ENCODE measurements at regions not wholly inside any gene's neighbourhood (a gene's known extent, or its start where the extent isn't known, plus 50 kb on each side); places are given as distances from the start of the nearest gene placed in this dataset.

- peaks cover 21% of the 10 kb centered on the region for H3K4me1 Mint-ChIP-seq (ENCODE audit: low read depth)
- no peaks in the 10 kb centered on the region for H3K36me3 Mint-ChIP-seq (ENCODE audit: low read depth)
- no peaks in the 10 kb centered on the region for H3K9me3 Mint-ChIP-seq (ENCODE audit: low read depth)
- no peaks in the 10 kb centered on the region for H3K27me3 Mint-ChIP-seq (ENCODE audit: low read depth)
- no peak overlapping the region for H3K27ac Mint-ChIP-seq (ENCODE audit: unreplicated experiment)
- TF ChIP-seq CTCF (IDR thresholded peaks at IDR 0.05), result no peak
- H3K4me3 Mint-ChIP-seq (ENCODE audit: unreplicated experiment), result no peak overlapping the region
- no peak for DNase-seq (ENCODE audit: low spot score)
These were observed 178.2 kb downstream of the KLF12 start for GRCh38 chr13:73955977-73956500.

- Mint-ChIP-seq H3K27me3 (ENCODE audit: low read depth) (no peaks in the 10 kb centered on the region), H3K36me3 (ENCODE audit: low read depth) (peaks cover 2% of the 10 kb centered on the region), H3K4me3 (ENCODE audit: unreplicated experiment) (no peak overlapping the region), H3K27ac (ENCODE audit: unreplicated experiment) (no peak overlapping the region), H3K9me3 (ENCODE audit: low read depth) (no peaks in the 10 kb centered on the region), H3K4me1 (ENCODE audit: low read depth) (peaks cover 16% of the 10 kb centered on the region)
- no peak for TF ChIP-seq CTCF (IDR thresholded peaks at IDR 0.05)
- no peak for DNase-seq (ENCODE audit: low spot score)
These were observed 179.4 kb downstream of the KLF12 start for GRCh38 chr13:73954808-73955207.

GRCh38 chr13:73952648-73953047, 181.6 kb downstream of the KLF12 start:
- Mint-ChIP-seq H3K27me3 (ENCODE audit: low read depth) (no peaks in the 10 kb centered on the region), H3K4me3 (ENCODE audit: unreplicated experiment) (no peak overlapping the region), H3K9me3 (ENCODE audit: low read depth) (no peaks in the 10 kb centered on the region), H3K4me1 (ENCODE audit: low read depth) (peaks cover 23% of the 10 kb centered on the region), H3K36me3 (ENCODE audit: low read depth) (peaks cover 2% of the 10 kb centered on the region), H3K27ac (ENCODE audit: unreplicated experiment) (peak overlapping the region; percentile 60)
- DNase-seq (ENCODE audit: low spot score), result no peak
- TF ChIP-seq CTCF (IDR thresholded peaks at IDR 0.05), result no peak

- no peaks in the 10 kb centered on the region for H3K9me3 Mint-ChIP-seq (ENCODE audit: low read depth)
- H3K4me1 Mint-ChIP-seq (ENCODE audit: low read depth), result peaks cover 30% of the 10 kb centered on the region
- H3K4me3 Mint-ChIP-seq (ENCODE audit: unreplicated experiment), result no peak overlapping the region
- TF ChIP-seq CTCF (IDR thresholded peaks at IDR 0.05), result no peak
- peaks cover 2% of the 10 kb centered on the region for H3K36me3 Mint-ChIP-seq (ENCODE audit: low read depth)
- H3K27me3 Mint-ChIP-seq (ENCODE audit: low read depth), result no peaks in the 10 kb centered on the region
- no peak overlapping the region for H3K27ac Mint-ChIP-seq (ENCODE audit: unreplicated experiment)
- no peak for DNase-seq (ENCODE audit: low spot score)
These were observed 185.2 kb downstream of the KLF12 start for GRCh38 chr13:73948848-73949529.

- DNase-seq (ENCODE audit: low spot score), result no peak
- no peaks in the 10 kb centered on the region for H3K27me3 Mint-ChIP-seq (ENCODE audit: low read depth)
These were observed 188.3 kb downstream of the KLF12 start for GRCh38 chr13:73945871-73946270.

More at GRCh38 chr13:73945871-73946270, 188.3 kb downstream of the KLF12 start:
- Mint-ChIP-seq H3K4me3 (ENCODE audit: unreplicated experiment) (no peak overlapping the region), H3K9me3 (ENCODE audit: low read depth) (no peaks in the 10 kb centered on the region), H3K4me1 (ENCODE audit: low read depth) (peaks cover 25% of the 10 kb centered on the region), H3K27ac (ENCODE audit: unreplicated experiment) (peak overlapping the region; percentile 71), H3K36me3 (ENCODE audit: low read depth) (peaks cover 4% of the 10 kb centered on the region)
- no peak for TF ChIP-seq CTCF (IDR thresholded peaks at IDR 0.05)

Measured in chondrocyte (in vitro differentiated cells).